NCI-H748 (cell line): ENCODE measurements at regions not wholly inside any gene's neighbourhood (a gene's known extent, or its start where the extent isn't known, plus 50 kb on each side); places are given as distances from the start of the nearest gene placed in this dataset.
"Not testable (repeated sequence)": the region's sequence is repeated elsewhere in the genome, so short reads cannot be mapped to it uniquely, and the experiment has no call there.

Source experiments
- DNase-seq: peaks from one replicate; lab custom pipeline; 2025; ENCODE audit not compliant: unreplicated experiment; lab: John Stamatoyannopoulos, UW

- no peak for DNase-seq
Measured at GRCh38 chr5:83889971-83890745, 169.5 kb upstream of the HAPLN1 start.

- DNase-seq: no peak
Measured at GRCh38 chr5:83877911-83878706, 157.5 kb upstream of the HAPLN1 start.

GRCh38 chr5:83871533-83872395 lies 151.1 kb upstream of the HAPLN1 start:
- DNase-seq: no peak

GRCh38 chr5:83866181-83866580 lies 145.5 kb upstream of the HAPLN1 start:
- DNase-seq: no peak

- no peak for DNase-seq
Measured at GRCh38 chr5:83865579-83865978, 144.9 kb upstream of the HAPLN1 start.

- no peak for DNase-seq
Measured at GRCh38 chr5:83864652-83865051, 144.0 kb upstream of the HAPLN1 start.

- no peak for DNase-seq
Measured at GRCh38 chr5:83857341-83857740, 136.7 kb upstream of the HAPLN1 start.

GRCh38 chr5:83856881-83857280 lies 136.2 kb upstream of the HAPLN1 start:
- no peak for DNase-seq

GRCh38 chr5:83850412-83850811 lies 129.8 kb upstream of the HAPLN1 start:
- DNase-seq: not testable (repeated sequence)

GRCh38 chr5:83848941-83849340 lies 128.3 kb upstream of the HAPLN1 start:
- DNase-seq: no peak

- no peak for DNase-seq
Measured at GRCh38 chr5:83846624-83847350, 126.1 kb upstream of the HAPLN1 start.

GRCh38 chr5:83844449-83845068 lies 123.9 kb upstream of the HAPLN1 start:
- no peak for DNase-seq

- DNase-seq: no peak
Measured at GRCh38 chr5:83839788-83840187, 119.1 kb upstream of the HAPLN1 start.

- DNase-seq: no peak
Measured at GRCh38 chr5:83839256-83839655, 118.6 kb upstream of the HAPLN1 start.

GRCh38 chr5:83837265-83837907 lies 116.7 kb upstream of the HAPLN1 start:
- DNase-seq: no peak

GRCh38 chr5:83834306-83834705 lies 113.7 kb upstream of the HAPLN1 start:
- no peak for DNase-seq

GRCh38 chr5:83831834-83832233 lies 111.2 kb upstream of the HAPLN1 start:
- DNase-seq: no peak

GRCh38 chr5:83827111-83827557 lies 106.5 kb upstream of the HAPLN1 start:
- no peak for DNase-seq

- DNase-seq: no peak
Measured at GRCh38 chr5:83817591-83817990, 96.9 kb upstream of the HAPLN1 start.

GRCh38 chr5:83815661-83816060 lies 95.0 kb upstream of the HAPLN1 start:
- DNase-seq: no peak
